Muscle of arm (tissue), 1 donor: ENCODE measurements at regions not wholly inside any gene's neighbourhood (a gene's known extent, or its start where the extent isn't known, plus 50 kb on each side); places are given as distances from the start of the nearest gene placed in this dataset.

Experiments
- DNase-seq: peaks from one replicate; pipeline ENCODE4 v3.0.0-alpha.2; 2013

DNA sequence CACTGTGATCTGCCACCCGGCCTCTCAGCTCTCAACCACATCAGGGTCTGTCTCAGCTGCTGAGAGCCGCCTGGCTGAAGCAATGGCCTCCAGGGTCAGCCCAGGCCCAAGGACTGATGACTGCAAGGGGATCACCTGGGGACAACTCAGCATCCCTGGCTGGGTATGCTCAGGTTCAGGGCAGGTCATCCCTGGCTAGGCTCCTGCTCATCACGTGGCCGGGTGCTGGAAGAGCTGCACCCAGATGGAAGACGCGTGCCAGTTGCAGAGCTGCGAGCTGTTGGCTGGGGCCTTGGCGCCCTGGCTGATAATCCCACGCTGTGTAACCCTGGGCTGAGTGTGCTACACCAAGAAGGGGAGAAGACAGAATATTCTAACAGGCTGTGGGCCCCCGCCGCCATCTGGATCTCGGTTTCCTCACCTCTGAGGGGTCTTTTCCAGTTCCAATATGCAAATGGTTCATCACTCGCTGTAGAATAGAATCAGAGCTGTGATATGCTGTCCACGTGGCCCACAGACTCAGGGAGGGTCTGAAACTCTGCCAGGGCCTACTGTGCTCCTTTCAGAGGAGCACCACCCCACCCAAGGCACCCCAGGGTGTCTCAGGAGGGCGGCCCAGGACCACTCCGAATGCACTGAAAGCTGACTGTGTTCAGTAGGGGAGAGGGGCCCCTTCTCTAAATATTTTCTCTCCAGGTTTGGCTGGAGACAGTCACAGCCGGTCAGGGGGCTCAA, 338.8 kb downstream of the BCOR start:
- no peak for DNase-seq

DNA sequence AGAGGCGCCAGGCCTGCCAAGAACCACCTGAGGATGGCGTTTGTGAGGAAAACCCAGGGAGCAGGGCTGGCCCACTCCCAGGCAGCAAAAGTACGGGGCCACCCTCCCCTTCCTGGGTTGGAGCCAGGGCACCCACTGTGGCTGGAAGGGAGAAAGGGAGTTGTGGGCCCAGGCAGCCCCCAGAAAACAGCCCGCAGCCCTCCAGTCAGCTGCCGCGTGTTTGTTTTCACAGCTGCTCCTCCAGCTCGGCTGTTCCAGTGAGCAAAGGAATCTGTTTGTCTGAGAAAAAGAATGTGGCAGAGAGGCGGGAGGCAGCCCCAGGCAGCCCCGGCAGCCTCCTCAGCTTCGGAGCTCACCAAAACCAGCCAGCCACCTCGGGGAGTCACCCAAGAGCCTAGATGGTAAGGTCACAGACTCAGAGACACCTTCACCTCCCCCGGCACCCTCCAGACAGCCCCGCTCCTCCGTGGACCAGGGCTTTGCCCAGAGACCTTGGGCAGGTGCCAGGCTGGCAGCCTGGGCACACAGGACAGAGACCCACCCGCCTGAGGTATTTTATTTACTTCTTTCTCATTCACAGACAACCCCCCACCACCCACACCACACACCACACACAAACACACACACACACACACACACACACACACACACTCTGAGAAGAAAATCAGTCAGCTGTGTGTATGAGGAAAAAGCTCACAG, 338.1 kb downstream of the BCOR start:
- no peak for DNase-seq

DNA sequence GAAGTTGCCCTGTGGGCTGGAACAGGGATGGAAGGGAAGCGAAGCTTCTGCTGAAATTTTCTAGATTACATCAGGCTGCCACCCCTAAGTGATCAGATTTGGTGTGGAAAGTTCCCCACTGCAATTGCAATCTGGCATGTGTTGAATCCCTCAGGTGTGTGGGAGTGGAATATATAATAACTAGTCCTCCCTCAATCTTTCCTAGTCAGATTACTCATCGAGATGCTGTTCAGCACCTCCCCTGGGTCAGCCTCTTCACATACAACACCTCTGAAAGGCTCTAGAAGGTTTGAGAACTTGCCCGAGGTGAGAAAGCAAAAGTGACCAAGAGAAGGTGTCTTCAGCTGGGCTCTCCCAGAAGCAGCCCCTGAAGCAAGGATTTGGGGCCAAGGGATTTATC, 336.8 kb downstream of the BCOR start:
- DNase-seq, result no peak

DNA sequence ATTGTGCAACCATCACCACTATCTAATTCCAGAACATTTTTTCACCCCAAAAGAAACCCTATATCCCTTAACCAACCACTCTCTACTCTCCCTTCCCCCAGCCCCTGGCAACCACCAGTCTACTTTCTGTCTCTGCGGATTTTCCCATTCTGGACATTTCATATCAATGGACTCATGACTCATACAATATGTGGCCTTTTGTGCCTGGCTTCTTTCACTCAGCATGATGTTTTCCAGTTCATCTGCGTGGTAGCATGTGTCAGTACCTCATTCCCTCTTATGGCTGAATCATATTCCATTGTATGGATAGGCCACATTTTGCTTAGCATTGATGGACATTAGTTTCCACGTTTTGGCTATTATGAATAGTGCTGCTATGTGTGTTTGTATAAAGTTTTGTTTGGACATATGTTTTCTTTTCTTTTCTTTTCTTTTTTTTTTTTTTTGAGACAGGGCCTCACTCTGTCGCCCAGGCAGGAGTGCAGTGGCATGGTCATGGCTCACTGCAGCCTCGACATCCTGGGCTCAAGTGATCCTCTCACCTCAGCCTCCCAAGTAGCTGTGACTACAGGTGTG, 335.4 kb downstream of the BCOR start:
- DNase-seq, result no peak

DNA sequence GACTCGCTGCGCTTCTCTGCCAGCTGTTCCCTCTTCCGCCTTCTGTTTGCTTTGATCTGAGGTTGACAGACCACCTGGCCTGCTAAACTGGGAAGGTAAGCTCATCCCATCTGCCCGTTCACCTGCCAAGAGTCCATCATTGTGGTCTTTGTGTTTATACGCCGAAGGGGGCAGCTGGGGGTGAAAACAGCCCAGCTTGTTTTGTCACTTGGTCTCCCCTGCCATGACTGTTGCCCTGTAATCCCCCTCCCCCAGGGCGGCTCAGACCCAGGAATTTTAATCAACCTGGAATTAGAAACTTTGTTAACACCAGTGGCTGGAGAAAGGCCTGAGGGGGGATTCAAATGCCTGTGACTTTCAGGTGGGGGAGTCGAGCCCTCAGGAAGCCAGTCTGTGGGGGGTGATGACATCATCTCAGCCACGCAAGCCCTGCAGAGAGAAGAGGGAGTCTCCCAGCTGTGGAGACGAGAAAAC, 333.3 kb downstream of the BCOR start:
- DNase-seq, result no peak

DNA sequence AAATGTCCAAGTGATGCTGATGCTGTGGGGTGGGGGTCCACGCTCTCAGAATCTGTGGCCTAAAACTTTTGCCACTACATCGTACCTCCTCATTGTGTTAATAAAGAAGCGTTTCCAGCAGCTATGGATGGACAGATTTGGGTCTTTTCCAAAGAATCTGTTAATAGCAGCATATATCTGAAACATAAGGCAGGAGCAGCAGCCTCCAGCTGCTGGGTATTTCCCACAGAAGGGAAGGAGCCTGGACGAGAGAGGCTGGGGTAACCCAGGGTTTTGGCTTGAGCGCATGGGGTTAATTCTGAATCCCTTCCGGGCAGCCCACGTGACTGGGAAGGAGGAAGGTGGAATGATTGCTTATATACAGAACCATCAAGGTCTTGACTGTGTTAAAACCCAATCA, 332.4 kb downstream of the BCOR start:
- no peak for DNase-seq

DNA sequence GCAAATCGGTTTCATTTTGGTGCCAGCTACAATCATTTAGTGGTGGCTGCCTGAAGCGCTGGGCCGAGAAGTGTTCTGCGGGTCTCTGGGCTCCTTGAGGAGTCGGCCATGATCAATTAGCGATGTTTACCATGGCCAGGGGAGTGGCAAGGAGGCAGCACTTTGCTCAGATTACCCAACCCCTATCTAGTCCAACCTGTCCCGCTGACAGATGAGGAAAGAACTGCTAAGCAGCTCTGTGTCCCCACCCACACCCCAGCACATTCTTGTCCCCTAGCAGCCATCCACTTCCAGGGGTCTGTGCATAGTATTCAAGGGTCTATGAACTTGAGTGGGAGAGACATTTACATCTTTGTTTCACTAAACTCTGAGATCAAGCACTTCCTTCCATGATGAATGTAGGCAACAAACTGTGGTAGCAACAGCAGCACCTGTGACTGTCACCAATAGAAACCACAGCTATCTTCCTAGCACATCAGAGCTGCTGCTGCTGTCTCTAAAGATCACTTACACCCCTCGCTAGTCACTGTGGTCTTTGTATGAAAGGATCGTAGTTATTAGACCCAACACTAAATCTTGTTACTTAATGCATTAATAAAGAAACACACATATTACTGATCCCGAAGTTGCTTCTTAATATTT, 331.6 kb downstream of the BCOR start:
- DNase-seq, result no peak

DNA sequence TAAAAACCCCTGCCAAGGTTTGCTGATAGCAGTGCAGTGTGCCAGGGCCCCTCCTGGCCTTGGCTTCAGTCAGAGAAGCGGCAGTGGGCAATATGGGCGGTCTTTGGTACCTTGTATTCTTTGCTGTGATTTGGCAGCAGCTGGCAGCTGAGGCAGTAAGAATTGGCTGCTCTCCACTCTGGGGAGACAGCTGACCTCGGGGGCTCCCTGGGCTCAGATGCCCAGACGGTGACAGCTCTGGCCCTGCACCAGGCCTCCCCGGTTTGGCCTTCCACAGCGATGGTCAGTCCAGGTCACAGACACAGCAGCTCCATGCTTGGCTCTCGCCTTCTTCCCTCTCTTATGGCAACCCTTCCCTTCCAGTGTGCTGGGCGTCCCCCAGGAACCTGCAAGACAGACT, 330.9 kb downstream of the BCOR start:
- DNase-seq, result no peak

DNA sequence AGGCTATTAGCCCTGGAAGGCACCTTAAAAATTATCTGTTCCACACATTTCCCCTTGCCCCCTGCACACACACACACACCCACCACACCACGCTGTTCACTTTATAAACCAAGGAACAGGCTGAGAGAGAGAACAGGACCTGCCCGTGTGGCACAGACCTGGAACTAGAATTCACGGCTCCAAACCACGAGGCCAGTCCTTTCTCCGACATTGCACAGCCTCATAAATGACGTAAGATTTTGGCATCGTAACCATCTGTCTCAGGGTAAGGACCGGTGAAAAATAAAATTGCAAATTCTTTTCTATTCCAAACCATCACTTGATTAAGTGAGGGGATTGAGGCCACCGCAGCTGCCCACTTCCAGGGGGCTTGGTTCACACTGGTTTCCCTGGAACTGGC, 330.3 kb downstream of the BCOR start:
- no peak for DNase-seq

DNA sequence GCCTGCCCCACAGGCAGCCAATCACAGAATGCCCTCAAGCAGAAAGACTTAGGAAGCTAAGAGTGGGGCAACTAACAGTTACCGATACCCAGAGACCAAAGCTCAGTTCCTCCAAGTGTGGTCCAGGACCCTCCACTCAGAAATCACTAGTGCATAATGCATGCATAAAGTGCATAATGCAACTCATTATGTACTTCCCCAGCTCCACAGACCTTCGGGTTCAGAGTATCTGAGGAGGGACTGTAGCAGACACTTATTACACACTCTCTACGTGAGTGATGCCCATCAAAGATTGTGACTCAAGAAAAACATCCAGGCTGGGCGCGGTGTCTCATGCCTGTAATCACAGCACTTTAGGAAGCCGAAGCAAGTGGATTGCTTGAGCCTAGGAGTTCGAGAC, 328.0 kb downstream of the BCOR start:
- DNase-seq, result no peak

DNA sequence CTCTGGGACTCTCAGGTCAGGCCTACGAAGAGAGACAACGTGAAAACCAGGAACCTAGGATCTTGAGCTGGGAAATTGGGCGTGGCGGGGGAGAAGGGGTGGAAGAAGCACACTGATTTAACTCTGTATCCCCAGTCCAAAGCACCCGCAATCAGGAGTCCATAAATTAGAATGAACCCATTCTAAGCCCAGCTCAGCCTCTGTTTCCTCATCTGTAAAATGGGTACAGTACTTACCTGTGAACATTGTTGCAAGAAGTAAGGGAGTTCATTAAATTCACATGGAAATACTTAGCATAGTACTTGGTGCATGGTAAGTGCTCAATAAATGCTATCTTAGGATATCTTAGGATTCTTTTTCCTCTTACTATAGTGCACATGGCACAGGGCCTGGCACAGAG, 326.7 kb downstream of the BCOR start:
- DNase-seq, result no peak

DNA sequence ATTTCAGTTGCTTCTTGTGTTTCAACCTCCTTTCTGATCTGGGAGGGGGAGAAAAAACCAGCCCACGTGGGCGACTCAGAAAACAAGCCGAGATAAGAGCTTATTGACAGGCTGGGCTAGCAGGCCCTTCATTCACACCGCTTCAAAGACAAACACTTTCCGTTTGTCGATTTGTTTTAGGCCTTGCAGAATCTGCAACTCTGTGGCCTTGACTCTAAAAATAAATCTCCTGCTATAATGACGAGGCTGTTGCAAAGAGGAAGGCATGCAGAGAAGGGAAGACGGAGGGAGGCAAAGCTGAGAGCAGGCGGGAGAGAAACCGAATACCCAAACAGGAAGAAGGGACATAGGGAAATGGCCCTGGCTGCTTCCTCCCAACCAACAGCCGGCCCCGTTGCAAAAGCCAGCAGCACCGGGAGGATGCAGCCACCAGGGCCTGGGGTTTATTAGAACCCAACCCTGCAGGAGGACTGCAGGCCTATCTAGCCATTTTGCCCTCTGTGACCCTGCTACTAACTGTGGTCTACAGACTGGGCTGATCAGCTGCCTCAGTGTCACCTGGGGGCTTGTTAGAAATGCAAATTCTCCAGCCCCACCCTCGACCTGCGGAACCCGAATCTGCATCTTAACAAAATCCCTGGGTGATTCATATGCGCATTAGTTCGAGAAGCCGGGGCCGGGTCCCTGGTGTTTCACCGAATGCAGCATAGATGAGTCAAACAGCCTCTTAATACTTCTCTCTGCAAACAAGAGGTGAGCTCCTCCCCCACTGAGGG, 325.5 kb downstream of the BCOR start:
- DNase-seq, result no peak

DNA sequence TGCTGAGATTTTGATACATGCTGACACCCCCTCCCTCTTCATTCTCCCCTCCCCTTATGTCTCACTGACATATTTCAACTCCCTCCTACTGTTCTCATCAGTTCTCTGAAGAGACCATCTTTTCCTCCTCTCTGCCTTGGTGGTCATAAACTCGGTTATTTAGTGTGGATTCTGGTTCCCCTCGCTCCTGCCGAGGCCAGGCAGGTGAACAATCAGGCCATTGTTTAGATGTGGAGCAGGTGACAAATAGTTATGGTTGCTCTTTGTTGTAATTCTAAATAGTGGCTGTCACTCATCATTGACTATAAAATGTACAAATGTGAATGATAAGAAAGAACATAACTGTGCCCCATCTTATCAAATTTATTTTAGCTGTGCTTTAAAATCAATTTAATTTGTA, 324.6 kb downstream of the BCOR start:
- no peak for DNase-seq

DNA sequence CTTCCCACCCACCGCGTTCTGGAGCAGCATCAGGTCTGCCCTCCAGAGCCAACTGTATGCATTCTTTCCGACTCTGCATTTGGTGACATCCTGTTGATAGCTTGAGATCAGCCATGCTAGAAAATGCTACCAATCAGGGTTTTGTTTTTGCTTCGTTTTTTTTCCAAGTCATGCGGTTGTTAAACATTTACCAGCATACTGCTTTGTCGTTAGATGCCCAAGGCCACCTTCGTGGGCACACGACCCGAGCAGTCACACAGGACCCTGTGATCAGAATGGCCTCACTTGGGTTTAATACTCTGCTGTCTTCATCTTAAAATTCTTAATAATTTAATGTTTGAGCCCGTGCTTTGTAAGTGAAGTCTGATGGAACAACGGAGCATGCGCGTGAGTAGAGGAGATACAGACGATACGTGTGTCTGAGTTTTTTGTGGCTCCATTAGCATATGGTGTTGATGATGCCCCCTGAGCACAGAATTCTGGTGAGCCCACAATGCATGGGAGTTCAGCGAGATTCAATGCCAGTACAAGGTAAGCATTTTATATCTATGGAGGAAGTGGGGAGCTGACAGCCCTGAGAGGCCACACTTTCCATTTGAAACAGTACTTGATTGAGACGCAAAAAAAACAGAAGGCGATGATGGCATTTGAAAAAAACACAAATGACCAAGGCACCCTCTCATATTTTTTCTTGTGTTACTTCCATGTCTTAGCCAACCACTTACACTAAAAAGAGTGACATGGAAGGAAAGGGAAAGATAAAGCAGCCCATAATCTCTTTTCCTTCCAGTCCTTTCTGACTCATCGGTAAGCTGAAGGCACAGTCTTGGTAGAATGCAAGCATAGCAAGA, 323.6 kb downstream of the BCOR start:
- DNase-seq, result no peak

DNA sequence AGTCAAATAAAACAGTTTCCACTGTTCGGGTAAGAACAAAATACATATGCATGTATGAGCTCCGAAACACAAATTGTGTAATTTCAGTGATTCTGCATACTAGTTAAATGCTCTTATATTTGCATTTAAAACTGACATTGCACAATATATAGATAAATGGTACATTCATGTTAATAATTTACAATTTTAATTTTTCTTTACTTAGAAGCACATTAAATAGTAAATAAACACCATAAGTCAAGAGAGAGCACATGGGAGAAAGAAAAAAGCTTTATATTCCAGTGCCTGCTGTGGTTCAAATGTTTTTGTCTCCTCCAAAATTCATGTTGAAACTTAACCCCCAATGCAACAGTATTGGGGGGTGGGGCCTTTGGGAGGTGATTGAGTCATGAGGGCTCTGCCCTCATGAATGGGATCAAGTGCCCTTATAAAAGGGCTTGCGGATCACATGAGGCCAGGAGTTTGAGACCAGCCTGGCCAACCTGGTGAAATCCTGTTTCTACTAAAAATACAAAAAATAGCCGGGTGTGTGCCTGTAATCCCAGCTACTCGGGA, 322.9 kb downstream of the BCOR start:
- no peak for DNase-seq

DNA sequence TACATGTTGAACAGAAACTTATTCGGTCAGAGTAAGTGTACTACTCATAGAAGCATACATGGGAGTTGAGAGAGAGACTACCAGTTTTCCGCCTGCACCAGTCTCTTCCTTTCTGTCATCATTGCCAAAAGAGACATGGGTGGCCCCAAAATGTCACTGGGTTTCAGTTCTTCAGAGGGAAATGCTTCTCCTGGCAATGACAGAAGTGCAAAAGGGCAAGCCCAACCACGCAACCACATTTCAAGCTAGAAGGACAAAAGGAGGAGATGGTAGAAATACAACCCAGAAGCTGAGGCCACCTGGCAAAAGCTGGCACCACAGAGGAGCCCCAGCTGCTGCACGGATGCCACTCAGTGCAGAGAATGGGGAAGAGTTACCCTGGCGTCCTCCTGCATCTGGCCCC, 320.1 kb downstream of the BCOR start:
- no peak for DNase-seq

DNA sequence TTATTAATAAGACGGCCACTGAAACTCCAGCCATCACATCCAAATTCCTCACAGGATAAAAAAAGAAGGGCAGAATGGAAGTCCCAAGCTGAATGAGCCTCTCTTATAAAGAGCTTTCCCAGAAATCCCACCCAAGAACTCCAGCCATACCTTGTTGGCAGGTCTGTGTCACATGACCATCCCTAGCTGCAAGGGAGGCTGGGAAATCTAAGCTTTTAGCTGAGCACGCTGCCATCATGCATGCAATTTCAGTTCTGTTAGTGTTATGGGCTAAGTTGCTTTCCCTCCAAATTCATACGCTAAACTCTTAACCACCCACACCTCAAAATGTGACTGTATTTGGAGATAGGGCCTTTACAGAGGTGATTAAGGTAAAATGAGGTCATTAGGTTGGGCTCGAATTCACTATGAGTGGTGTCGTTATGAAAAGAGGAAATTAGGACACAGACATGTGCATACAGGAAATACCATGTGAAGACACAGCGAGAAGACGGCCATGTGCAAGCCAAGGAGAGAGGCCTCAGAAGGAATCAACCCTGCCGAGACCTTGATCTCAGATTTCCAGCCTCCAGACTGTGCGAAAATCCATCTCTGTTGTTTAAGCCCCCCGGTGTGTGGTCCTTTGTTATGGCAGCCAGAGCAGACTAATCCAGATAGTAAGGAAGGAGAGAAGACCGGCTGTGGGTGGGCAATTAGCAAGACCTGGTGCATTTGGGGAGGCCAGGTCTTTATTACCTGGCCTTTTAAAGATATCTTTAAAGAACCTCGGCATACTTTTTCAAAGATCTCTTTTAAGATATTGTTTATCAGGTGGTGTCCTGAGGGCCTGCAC, 317.6 kb downstream of the BCOR start:
- no peak for DNase-seq

DNA sequence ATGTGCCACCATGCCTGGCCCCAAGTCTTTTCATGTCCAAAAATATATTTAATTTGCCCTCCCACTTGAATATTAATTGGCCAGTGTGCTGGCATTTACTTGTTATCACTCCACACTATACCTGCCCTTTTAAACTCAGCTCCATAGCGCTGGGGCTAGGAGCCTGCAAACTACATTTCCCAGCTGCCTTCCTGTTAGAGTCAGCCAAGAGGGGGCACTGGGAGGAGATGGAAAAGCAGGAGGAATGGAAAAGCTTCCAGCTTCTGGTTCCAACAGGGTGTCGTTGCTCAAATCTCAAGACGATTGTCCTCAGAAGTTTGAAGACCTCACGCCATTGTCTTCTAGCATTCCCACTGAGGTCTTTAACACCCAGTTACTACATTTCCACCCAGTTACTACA, 315.5 kb downstream of the BCOR start:
- DNase-seq, result no peak

DNA sequence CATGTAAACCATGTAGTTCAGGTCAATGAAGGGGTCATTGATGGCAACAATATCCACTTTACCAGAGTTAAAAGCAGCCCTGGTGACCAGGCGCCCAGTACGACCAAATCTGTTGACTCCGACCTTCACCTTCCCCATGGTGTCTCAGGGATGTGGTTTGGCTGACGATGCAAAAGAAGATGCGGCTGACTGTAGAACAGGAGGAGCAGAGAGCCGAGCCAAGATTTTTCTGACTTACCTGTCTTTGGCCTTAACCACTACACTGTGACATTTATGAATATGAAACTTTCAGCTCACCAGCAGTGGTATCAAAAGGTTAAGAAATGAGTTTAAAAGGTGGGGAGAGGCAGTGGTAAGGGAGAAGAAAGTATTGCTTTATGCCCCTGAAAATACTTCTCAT, 309.8 kb downstream of the BCOR start:
- DNase-seq, result no peak

DNA sequence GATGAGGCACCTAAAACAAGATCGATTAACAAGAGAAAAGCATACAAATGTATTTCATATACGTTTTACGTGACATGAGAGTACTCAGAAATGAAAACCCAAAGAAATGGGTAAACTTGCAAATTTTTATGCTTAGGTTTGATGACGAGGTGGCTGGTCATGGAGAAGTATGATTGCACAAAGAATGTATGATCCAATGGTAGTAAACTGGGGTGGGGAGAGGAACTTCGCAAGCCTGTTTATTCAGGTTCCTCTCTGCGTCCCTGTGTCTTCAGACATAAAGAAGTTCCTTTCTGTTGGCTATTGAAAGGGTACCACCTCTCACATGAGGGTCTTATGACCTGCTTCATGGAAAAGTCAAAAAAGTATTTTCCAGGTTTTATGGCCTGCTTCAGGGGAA, 309.2 kb downstream of the BCOR start:
- no peak for DNase-seq
